ENCODE measurements at regions not wholly inside any gene's neighbourhood (a gene's known extent, or its start where the extent isn't known, plus 50 kb on each side); places are given as distances from the start of the nearest gene placed in this dataset.

DNA sequence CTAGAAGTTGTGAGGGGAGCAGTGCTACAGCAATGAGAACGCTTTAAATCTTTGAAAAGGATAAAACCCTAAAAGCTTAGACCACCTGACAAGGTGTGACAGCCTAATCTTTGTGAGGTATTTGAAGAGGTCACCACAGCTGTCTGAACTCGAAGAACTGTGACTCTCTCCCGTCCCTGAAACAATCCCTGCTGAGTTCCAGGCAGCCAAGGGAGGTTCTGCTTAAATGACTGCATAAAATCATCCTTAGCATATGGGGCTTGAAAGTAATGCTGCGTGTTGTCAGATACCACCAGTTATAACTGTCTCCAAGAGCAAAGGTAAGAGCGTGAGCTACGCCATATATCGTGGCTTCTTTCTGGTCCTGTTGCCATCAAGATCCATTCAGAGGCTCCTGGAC, 696.3 kb downstream of the PCDH7 start:
- Histone ChIP-seq H3K4me1 (no peaks in the 10 kb centered on the region), H3K79me2 (no peaks in the 10 kb centered on the region), H3K27ac (no peak overlapping the region), H3K9me3 (ENCODE audit: control insufficient read depth, low read length) (no peaks in the 10 kb centered on the region), H3K27me3 (ENCODE audit: control insufficient read depth, insufficient read depth, low read length) (no peaks in the 10 kb centered on the region), H3K9ac (no peak overlapping the region), H2AFZ (no peak overlapping the region), H3K4me2 (ENCODE audit: low read length) (no peak overlapping the region), H3K36me3 (ENCODE audit: control insufficient read depth, insufficient read depth, low read length) (no peaks in the 10 kb centered on the region), H3K4me3 (ENCODE audit: low read depth, low read length) (no peak overlapping the region)
- TF ChIP-seq, protein P1, sequence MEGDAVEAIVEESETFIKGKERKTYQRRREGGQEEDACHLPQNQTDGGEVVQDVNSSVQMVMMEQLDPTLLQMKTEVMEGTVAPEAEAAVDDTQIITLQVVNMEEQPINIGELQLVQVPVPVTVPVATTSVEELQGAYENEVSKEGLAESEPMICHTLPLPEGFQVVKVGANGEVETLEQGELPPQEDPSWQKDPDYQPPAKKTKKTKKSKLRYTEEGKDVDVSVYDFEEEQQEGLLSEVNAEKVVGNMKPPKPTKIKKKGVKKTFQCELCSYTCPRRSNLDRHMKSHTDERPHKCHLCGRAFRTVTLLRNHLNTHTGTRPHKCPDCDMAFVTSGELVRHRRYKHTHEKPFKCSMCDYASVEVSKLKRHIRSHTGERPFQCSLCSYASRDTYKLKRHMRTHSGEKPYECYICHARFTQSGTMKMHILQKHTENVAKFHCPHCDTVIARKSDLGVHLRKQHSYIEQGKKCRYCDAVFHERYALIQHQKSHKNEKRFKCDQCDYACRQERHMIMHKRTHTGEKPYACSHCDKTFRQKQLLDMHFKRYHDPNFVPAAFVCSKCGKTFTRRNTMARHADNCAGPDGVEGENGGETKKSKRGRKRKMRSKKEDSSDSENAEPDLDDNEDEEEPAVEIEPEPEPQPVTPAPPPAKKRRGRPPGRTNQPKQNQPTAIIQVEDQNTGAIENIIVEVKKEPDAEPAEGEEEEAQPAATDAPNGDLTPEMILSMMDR (IDR thresholded peaks at IDR 0.05): no peak

DNA sequence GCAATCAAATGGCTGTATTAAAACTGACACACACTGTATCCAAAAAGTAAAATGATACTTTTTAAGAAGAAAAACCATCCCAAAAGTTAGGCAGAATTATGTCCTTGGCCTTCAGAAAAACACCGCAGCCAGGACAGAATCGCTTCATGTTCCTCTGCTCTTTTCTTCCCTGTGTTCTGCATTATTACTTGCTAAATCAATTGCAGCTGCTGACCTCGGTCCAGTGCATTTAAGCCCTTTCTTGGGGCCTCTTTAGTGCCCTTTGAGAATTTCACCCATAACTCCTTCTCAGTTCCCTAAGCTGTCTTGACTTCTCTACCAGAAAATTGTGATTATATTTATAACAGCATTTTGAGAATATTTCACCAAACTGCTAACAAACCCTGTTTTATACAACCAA, 696.9 kb downstream of the PCDH7 start:
- Histone ChIP-seq H3K4me2 (ENCODE audit: low read length) (no peak overlapping the region), H3K27ac (no peak overlapping the region), H3K4me1 (no peaks in the 10 kb centered on the region), H3K79me2 (no peaks in the 10 kb centered on the region), H3K27me3 (ENCODE audit: control insufficient read depth, insufficient read depth, low read length) (no peaks in the 10 kb centered on the region), H3K4me3 (ENCODE audit: low read depth, low read length) (no peak overlapping the region), H3K36me3 (ENCODE audit: control insufficient read depth, insufficient read depth, low read length) (no peaks in the 10 kb centered on the region), H3K9me3 (ENCODE audit: control insufficient read depth, low read length) (no peaks in the 10 kb centered on the region), H2AFZ (no peak overlapping the region), H3K9ac (no peak overlapping the region)
- TF ChIP-seq, protein P1 (IDR thresholded peaks at IDR 0.05): no peak

DNA sequence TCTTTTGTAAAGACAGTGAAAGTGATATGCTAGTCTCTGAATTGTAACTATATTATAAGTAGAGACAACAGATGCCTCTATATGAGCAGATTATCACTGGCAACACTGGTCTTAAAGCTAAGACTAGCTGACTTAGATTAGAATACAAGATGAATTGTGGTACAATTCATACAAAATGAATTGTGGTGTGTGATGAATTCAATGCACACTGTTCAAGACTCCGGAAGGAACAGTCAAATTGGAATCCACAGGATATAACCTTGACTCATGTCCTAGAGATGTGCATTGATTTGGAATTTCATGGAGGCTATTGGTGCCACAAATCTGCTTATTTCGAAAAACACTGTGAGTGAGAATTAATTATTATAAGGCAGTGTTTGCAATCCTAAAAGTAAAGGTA, 701.8 kb downstream of the PCDH7 start:
- Histone ChIP-seq H3K9ac (no peak overlapping the region), H3K27ac (no peak overlapping the region), H3K9me3 (ENCODE audit: control insufficient read depth, low read length) (no peaks in the 10 kb centered on the region), H3K79me2 (no peaks in the 10 kb centered on the region), H3K4me1 (no peaks in the 10 kb centered on the region), H3K27me3 (ENCODE audit: control insufficient read depth, insufficient read depth, low read length) (no peaks in the 10 kb centered on the region), H3K4me3 (ENCODE audit: low read depth, low read length) (no peak overlapping the region), H3K36me3 (ENCODE audit: control insufficient read depth, insufficient read depth, low read length) (no peaks in the 10 kb centered on the region), H3K4me2 (ENCODE audit: low read length) (no peak overlapping the region), H2AFZ (no peak overlapping the region)
- TF ChIP-seq, protein P1 (IDR thresholded peaks at IDR 0.05): no peak

GRCh38 chr4:31427691-31428090, 707.5 kb downstream of the PCDH7 start:
- Histone ChIP-seq H3K9ac (no peak overlapping the region), H3K4me3 (ENCODE audit: low read depth, low read length) (no peak overlapping the region), H3K27ac (no peak overlapping the region), H3K9me3 (ENCODE audit: control insufficient read depth, low read length) (no peaks in the 10 kb centered on the region), H3K4me1 (no peaks in the 10 kb centered on the region), H3K79me2 (no peaks in the 10 kb centered on the region), H3K27me3 (ENCODE audit: control insufficient read depth, insufficient read depth, low read length) (no peaks in the 10 kb centered on the region), H3K36me3 (ENCODE audit: control insufficient read depth, insufficient read depth, low read length) (no peaks in the 10 kb centered on the region), H2AFZ (no peak overlapping the region), H3K4me2 (ENCODE audit: low read length) (no peak overlapping the region)
- TF ChIP-seq, protein P1 (IDR thresholded peaks at IDR 0.05): no peak

- no peak overlapping the region for H3K4me2 ChIP-seq (ENCODE audit: low read length)
- no peaks in the 10 kb centered on the region for H3K27me3 ChIP-seq (ENCODE audit: control insufficient read depth, insufficient read depth, low read length)
- no peak overlapping the region for H3K27ac ChIP-seq
- no peak overlapping the region for H2AFZ ChIP-seq
- no peaks in the 10 kb centered on the region for H3K36me3 ChIP-seq (ENCODE audit: control insufficient read depth, insufficient read depth, low read length)
- TF ChIP-seq, protein P1 (IDR thresholded peaks at IDR 0.05): no peak
- no peaks in the 10 kb centered on the region for H3K9me3 ChIP-seq (ENCODE audit: control insufficient read depth, low read length)
- no peaks in the 10 kb centered on the region for H3K79me2 ChIP-seq
- no peaks in the 10 kb centered on the region for H3K4me1 ChIP-seq
- H3K4me3 ChIP-seq (ENCODE audit: low read depth, low read length): no peak overlapping the region
- H3K9ac ChIP-seq: no peak overlapping the region
These were observed 722.1 kb downstream of the PCDH7 start for GRCh38 chr4:31442236-31442635.
